ENCODE measurements at regions not wholly inside any gene's neighbourhood (a gene's known extent, or its start where the extent isn't known, plus 50 kb on each side); places are given as distances from the start of the nearest gene placed in this dataset.

GRCh38 chr13:97554496-97554895 is 120.5 kb downstream of the RAP2A start:
- TF ChIP-seq TP53 (CRISPR knock-in tag; IDR thresholded peaks at IDR 0.05): no peak
- TF ChIP-seq CTCF (IDR thresholded peaks at IDR 0.05): no peak
- TF ChIP-seq MAX (CRISPR knock-in tag; IDR thresholded peaks at IDR 0.05): no peak
- TF ChIP-seq CREM (CRISPR knock-in tag; IDR thresholded peaks at IDR 0.05): no peak
- no peak for TF ChIP-seq USF2 (CRISPR knock-in tag; IDR thresholded peaks at IDR 0.05)
- no peak for TF ChIP-seq ATF2 (CRISPR knock-in tag; IDR thresholded peaks at IDR 0.05; ENCODE audit: borderline replicate concordance, low read depth)
- no peak for TF ChIP-seq ZNF219 (CRISPR knock-in tag; IDR thresholded peaks at IDR 0.05; ENCODE audit: borderline replicate concordance)
- no peak for TF ChIP-seq PRRX2 (CRISPR knock-in tag; IDR thresholded peaks at IDR 0.05)
- no peak for TF ChIP-seq IRF1 (CRISPR knock-in tag; IDR thresholded peaks at IDR 0.05)
- no peak for TF ChIP-seq GRHL2 (CRISPR knock-in tag; IDR thresholded peaks at IDR 0.05; ENCODE audit: insufficient replicate concordance, severe bottlenecking)
- no peak for TF ChIP-seq ZNF281 (CRISPR knock-in tag; IDR thresholded peaks at IDR 0.05)
- TF ChIP-seq SP1 (CRISPR knock-in tag; conservative IDR thresholded peaks at IDR 0.05): no peak
